HepG2 (cell line): ENCODE measurements at regions not wholly inside any gene's neighbourhood (a gene's known extent, or its start where the extent isn't known, plus 50 kb on each side); places are given as distances from the start of the nearest gene placed in this dataset.
A peak's percentile ranks its signal among the peaks of the same experiment; 100 is the strongest.

Experiments used
- FOXA3 ChIP-seq: IDR thresholded peaks from 2 replicates; pipeline ENCODE4 v1.6.1; 2016; ENCODE audit warnings: missing genetic modification reagents, missing compliant biosample characterization
- HDAC2 ChIP-seq: sonication (generic); formaldehyde crosslinking; IDR thresholded peaks from 2 replicates; pipeline ENCODE4 v1.4.0; 2020; ENCODE audit warnings: missing genetic modification reagents
- HNRNPUL1 ChIP-seq: fragments of 200-400 bp; formaldehyde crosslinking; IDR thresholded peaks from 2 replicates; pipeline ENCODE4 v1.6.1; 2017; ENCODE audit warnings: low read depth, mild to moderate bottlenecking, low read length, moderate library complexity
- JDP2 ChIP-seq: sonication (generic); formaldehyde crosslinking; IDR thresholded peaks from 2 replicates; pipeline ENCODE4 v1.8.1; 2022; ENCODE audit warnings: missing genetic modification reagents, borderline replicate concordance
- MAFF ChIP-seq: IDR thresholded peaks from 2 replicates; pipeline ENCODE4 v1.6.1; 2011; ENCODE audit warnings: low read depth, low read length, improper control_type of control experiment
- NCOA1 ChIP-seq: sonication (generic); formaldehyde crosslinking; IDR thresholded peaks from 2 replicates; pipeline ENCODE4 v1.9.0; 2021; ENCODE audit warnings: missing genetic modification reagents
- SP2 ChIP-seq: sonication (generic); formaldehyde crosslinking; IDR thresholded peaks from 2 replicates; pipeline ENCODE4 v1.5.1; 2020; ENCODE audit warnings: mild to moderate bottlenecking, missing genetic modification reagents
- TCF12 ChIP-seq, 2 experiments: fragments of 450-650 bp in 1 of 2; sonication (generic) in 1 of 2; formaldehyde crosslinking in 1 of 2; IDR thresholded peaks; 2 replicates each; pipeline versions ENCODE4 v1.6.1 to v1.8.0; 2017 to 2022; ENCODE audit warnings: antibody characterized with exemption in 1 of 2, mild to moderate bottlenecking in 1 of 2, missing genetic modification reagents in 1 of 2, moderate library complexity in 1 of 2
- TERF1 ChIP-seq: sonication (generic); formaldehyde crosslinking; IDR thresholded peaks from 2 replicates; pipeline ENCODE4 v1.8.0; 2022; ENCODE audit warnings: mild to moderate bottlenecking, missing genetic modification reagents, moderate library complexity
- THAP7 ChIP-seq: sonication (generic); formaldehyde crosslinking; IDR thresholded peaks from 2 replicates; pipeline ENCODE4 v1.8.1; 2023; ENCODE audit warnings: mild to moderate bottlenecking, missing genetic modification reagents
- TMF1 ChIP-seq: sonication (generic); formaldehyde crosslinking; IDR thresholded peaks from 2 replicates; pipeline ENCODE4 v1.8.1; 2022; ENCODE audit warnings: low read depth, missing genetic modification reagents
- ZNF331 ChIP-seq: sonication (generic); formaldehyde crosslinking; IDR thresholded peaks from 2 replicates; pipeline ENCODE4 v1.4.0; 2020; ENCODE audit warnings: missing genetic modification reagents
- ZNF451 ChIP-seq: sonication (generic); formaldehyde crosslinking; IDR thresholded peaks from 2 replicates; pipeline ENCODE4 v1.5.0; 2020; ENCODE audit warnings: mild to moderate bottlenecking, missing genetic modification reagents
- ZNF816 ChIP-seq: sonication (generic); formaldehyde crosslinking; IDR thresholded peaks from 2 replicates; pipeline ENCODE4 v1.8.0; 2022; ENCODE audit warnings: missing genetic modification reagents, mild to moderate bottlenecking, borderline replicate concordance
- TF ChIP-seq, protein P1 (sequence below): sonication (generic); formaldehyde crosslinking; IDR thresholded peaks from 2 replicates; pipeline ENCODE4 v1.4.0; 2020; ENCODE audit warnings: missing genetic modification reagents
- TF ChIP-seq, protein P2 (sequence below): IDR thresholded peaks from 2 replicates; pipeline ENCODE4 v1.6.1; 2016; ENCODE audit warnings: mild to moderate bottlenecking
- TF ChIP-seq, protein P3 (sequence below): IDR thresholded peaks from 2 replicates; pipeline ENCODE4 v1.6.1; 2016; ENCODE audit warnings: missing compliant biosample characterization, missing genetic modification reagents, borderline replicate concordance
- TF ChIP-seq, protein P4 (sequence below): IDR thresholded peaks from 2 replicates; pipeline ENCODE4 v1.4.0; 2020; ENCODE audit warnings: mild to moderate bottlenecking, missing genetic modification reagents

GRCh38 chr6:19781269-19781668 lies 55.9 kb upstream of the ID4 start (continued):
- TF ChIP-seq, protein P1, sequence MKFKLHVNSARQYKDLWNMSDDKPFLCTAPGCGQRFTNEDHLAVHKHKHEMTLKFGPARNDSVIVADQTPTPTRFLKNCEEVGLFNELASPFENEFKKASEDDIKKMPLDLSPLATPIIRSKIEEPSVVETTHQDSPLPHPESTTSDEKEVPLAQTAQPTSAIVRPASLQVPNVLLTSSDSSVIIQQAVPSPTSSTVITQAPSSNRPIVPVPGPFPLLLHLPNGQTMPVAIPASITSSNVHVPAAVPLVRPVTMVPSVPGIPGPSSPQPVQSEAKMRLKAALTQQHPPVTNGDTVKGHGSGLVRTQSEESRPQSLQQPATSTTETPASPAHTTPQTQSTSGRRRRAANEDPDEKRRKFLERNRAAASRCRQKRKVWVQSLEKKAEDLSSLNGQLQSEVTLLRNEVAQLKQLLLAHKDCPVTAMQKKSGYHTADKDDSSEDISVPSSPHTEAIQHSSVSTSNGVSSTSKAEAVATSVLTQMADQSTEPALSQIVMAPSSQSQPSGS, result no peak
- no peak for TF ChIP-seq TCF12 (IDR thresholded peaks at IDR 0.05)
- no peak for TF ChIP-seq TCF12 (CRISPR knock-in tag; IDR thresholded peaks at IDR 0.05)
- no peak for TF ChIP-seq SP2 (CRISPR knock-in tag)
- no peak for TF ChIP-seq MAFF
- TF ChIP-seq, protein P2, sequence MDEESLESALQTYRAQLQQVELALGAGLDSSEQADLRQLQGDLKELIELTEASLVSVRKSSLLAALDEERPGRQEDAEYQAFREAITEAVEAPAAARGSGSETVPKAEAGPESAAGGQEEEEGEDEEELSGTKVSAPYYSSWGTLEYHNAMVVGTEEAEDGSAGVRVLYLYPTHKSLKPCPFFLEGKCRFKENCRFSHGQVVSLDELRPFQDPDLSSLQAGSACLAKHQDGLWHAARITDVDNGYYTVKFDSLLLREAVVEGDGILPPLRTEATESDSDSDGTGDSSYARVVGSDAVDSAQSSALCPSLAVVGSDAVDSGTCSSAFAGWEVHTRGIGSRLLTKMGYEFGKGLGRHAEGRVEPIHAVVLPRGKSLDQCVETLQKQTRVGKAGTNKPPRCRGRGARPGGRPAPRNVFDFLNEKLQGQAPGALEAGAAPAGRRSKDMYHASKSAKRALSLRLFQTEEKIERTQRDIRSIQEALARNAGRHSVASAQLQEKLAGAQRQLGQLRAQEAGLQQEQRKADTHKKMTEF (CRISPR knock-in tag), result peak; percentile 31; the same call in 1 of the 2 replicates
- TF ChIP-seq HNRNPUL1, result no peak
- no peak for TF ChIP-seq THAP7 (CRISPR knock-in tag)
- TF ChIP-seq NCOA1 (CRISPR knock-in tag), result no peak
- no peak for TF ChIP-seq TERF1 (CRISPR knock-in tag)
- TF ChIP-seq, protein P3, sequence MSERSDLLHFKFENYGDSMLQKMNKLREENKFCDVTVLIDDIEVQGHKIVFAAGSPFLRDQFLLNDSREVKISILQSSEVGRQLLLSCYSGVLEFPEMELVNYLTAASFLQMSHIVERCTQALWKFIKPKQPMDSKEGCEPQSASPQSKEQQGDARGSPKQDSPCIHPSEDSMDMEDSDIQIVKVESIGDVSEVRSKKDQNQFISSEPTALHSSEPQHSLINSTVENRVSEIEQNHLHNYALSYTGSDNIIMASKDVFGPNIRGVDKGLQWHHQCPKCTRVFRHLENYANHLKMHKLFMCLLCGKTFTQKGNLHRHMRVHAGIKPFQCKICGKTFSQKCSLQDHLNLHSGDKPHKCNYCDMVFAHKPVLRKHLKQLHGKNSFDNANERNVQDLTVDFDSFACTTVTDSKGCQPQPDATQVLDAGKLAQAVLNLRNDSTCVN (CRISPR knock-in tag), result no peak
- TF ChIP-seq, protein P4, sequence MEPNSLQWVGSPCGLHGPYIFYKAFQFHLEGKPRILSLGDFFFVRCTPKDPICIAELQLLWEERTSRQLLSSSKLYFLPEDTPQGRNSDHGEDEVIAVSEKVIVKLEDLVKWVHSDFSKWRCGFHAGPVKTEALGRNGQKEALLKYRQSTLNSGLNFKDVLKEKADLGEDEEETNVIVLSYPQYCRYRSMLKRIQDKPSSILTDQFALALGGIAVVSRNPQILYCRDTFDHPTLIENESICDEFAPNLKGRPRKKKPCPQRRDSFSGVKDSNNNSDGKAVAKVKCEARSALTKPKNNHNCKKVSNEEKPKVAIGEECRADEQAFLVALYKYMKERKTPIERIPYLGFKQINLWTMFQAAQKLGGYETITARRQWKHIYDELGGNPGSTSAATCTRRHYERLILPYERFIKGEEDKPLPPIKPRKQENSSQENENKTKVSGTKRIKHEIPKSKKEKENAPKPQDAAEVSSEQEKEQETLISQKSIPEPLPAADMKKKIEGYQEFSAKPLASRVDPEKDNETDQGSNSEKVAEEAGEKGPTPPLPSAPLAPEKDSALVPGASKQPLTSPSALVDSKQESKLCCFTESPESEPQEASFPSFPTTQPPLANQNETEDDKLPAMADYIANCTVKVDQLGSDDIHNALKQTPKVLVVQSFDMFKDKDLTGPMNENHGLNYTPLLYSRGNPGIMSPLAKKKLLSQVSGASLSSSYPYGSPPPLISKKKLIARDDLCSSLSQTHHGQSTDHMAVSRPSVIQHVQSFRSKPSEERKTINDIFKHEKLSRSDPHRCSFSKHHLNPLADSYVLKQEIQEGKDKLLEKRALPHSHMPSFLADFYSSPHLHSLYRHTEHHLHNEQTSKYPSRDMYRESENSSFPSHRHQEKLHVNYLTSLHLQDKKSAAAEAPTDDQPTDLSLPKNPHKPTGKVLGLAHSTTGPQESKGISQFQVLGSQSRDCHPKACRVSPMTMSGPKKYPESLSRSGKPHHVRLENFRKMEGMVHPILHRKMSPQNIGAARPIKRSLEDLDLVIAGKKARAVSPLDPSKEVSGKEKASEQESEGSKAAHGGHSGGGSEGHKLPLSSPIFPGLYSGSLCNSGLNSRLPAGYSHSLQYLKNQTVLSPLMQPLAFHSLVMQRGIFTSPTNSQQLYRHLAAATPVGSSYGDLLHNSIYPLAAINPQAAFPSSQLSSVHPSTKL (CRISPR knock-in tag), result 0 out of 2 replicates have a peak, but pooled peaks have one; percentile 18
- 0 out of 2 replicates have a peak, but pooled peaks have one; percentile 10 for TF ChIP-seq ZNF331 (CRISPR knock-in tag)
- TF ChIP-seq TMF1 (CRISPR knock-in tag), result no peak
- no peak for TF ChIP-seq ZNF816 (CRISPR knock-in tag)
- TF ChIP-seq HDAC2 (CRISPR knock-in tag), result peak; percentile 23; the same call in 1 of the 2 replicates
- TF ChIP-seq JDP2, result no peak
- TF ChIP-seq FOXA3 (CRISPR knock-in tag), result 0 out of 2 replicates have a peak, but pooled peaks have one; percentile 9
- TF ChIP-seq ZNF451 (CRISPR knock-in tag), result no peak
